ENCODE measurements at regions not wholly inside any gene's neighbourhood (a gene's known extent, or its start where the extent isn't known, plus 50 kb on each side); places are given as distances from the start of the nearest gene placed in this dataset.

DNA sequence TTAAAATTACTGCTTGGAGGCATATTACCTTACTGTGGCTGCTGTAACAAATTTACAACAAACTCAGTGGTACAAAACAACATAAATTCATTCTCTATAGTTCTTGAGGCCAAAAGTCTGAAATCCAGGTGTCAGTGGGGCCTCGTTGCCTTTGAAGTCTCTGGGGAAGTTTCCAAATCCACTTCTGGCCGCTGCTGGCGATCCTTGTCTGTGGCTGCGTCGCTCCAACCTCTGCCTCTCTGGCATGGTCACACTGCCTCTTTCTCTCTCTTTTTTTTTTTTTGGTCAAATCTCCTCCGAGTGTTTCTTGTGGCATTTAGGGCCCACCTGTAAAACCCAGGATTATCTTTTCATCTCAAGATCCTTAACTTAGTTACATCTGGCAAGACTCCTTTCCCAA lies 182.8 kb downstream of the ST6GAL2 start:
- TF ChIP-seq, protein P1, sequence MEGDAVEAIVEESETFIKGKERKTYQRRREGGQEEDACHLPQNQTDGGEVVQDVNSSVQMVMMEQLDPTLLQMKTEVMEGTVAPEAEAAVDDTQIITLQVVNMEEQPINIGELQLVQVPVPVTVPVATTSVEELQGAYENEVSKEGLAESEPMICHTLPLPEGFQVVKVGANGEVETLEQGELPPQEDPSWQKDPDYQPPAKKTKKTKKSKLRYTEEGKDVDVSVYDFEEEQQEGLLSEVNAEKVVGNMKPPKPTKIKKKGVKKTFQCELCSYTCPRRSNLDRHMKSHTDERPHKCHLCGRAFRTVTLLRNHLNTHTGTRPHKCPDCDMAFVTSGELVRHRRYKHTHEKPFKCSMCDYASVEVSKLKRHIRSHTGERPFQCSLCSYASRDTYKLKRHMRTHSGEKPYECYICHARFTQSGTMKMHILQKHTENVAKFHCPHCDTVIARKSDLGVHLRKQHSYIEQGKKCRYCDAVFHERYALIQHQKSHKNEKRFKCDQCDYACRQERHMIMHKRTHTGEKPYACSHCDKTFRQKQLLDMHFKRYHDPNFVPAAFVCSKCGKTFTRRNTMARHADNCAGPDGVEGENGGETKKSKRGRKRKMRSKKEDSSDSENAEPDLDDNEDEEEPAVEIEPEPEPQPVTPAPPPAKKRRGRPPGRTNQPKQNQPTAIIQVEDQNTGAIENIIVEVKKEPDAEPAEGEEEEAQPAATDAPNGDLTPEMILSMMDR (IDR thresholded peaks at IDR 0.05), result no peak
- no peak for TF ChIP-seq POLR2A (IDR thresholded peaks at IDR 0.05)
- Histone ChIP-seq H3K4me3 (no peak overlapping the region), H3K36me3 (no peaks in the 10 kb centered on the region), H3K27ac (no peak overlapping the region), H3K27me3 (no peaks in the 10 kb centered on the region), H3K9me3 (no peaks in the 10 kb centered on the region), H3K4me1 (peaks cover 0 to 5% (median 0%) of the 10 kb centered on the region in 3 donors)
- DNase-seq, result no peak
- WGBS, 2 donors, result 34 to 54% methylated on average over 6 of the region's 6 CpGs
- intact Hi-C loops (cut with DNase I), result no loop called here

GRCh38 chr2:106704798-106705197 lies 181.2 kb downstream of the ST6GAL2 start:
- intact Hi-C loops (cut with DNase I), result no loop called here
- Histone ChIP-seq H3K27me3 (no peaks in the 10 kb centered on the region), H3K4me1 (peaks cover 0 to 9% (median 0%) of the 10 kb centered on the region in 3 donors), H3K36me3 (no peaks in the 10 kb centered on the region), H3K4me3 (no peak overlapping the region), H3K9me3 (no peaks in the 10 kb centered on the region), H3K27ac (no peak overlapping the region)
- TF ChIP-seq POLR2A (IDR thresholded peaks at IDR 0.05), result no peak
- TF ChIP-seq, protein P1 (IDR thresholded peaks at IDR 0.05), result no peak
- DNase-seq, result no peak

- TF ChIP-seq POLR2A (IDR thresholded peaks at IDR 0.05), result no peak
- TF ChIP-seq, protein P1 (IDR thresholded peaks at IDR 0.05), result no peak
- Histone ChIP-seq H3K4me3 (no peak overlapping the region), H3K27ac (no peak overlapping the region), H3K27me3 (no peaks in the 10 kb centered on the region), H3K4me1 (peaks cover 0 to 9% (median 0%) of the 10 kb centered on the region in 3 donors), H3K9me3 (no peaks in the 10 kb centered on the region), H3K36me3 (no peaks in the 10 kb centered on the region)
- 24 to 71% methylated on average over 1 of the region's 1 CpG for WGBS, 2 donors
- intact Hi-C loops (cut with DNase I), result no loop called here
- DNase-seq, result no peak
These were observed 180.1 kb downstream of the ST6GAL2 start for GRCh38 chr2:106705877-106706276.

- H3K36me3 ChIP-seq, result no peaks in the 10 kb centered on the region
- H3K4me1 ChIP-seq, result peaks cover 0 to 9% (median 0%) of the 10 kb centered on the region in 3 donors
- H3K9me3 ChIP-seq, result no peaks in the 10 kb centered on the region
- TF ChIP-seq POLR2A (IDR thresholded peaks at IDR 0.05), result no peak
- TF ChIP-seq, protein P1 (IDR thresholded peaks at IDR 0.05), result no peak
- intact Hi-C loops (cut with DNase I), result no loop called here
- no peak for DNase-seq
- no peaks in the 10 kb centered on the region for H3K27me3 ChIP-seq
- H3K4me3 ChIP-seq, result no peak overlapping the region
- no peak overlapping the region for H3K27ac ChIP-seq
- WGBS, 2 donors, result 40% methylated on average over 2 of the region's 2 CpGs
These were observed 179.7 kb downstream of the ST6GAL2 start for GRCh38 chr2:106706283-106706682.

- no peaks in the 10 kb centered on the region for H3K27me3 ChIP-seq
- peaks cover 0 to 9% (median 0%) of the 10 kb centered on the region in 3 donors for H3K4me1 ChIP-seq
- intact Hi-C loops (cut with DNase I), result no loop called here
- WGBS, 2 donors, result 0% methylated on average over 1 of the region's 1 CpG
- H3K4me3 ChIP-seq, result no peak overlapping the region
- H3K36me3 ChIP-seq, result no peaks in the 10 kb centered on the region
- H3K9me3 ChIP-seq, result peaks cover 0 to 8% (median 0%) of the 10 kb centered on the region in 3 donors
- TF ChIP-seq POLR2A (IDR thresholded peaks at IDR 0.05), result no peak
- TF ChIP-seq, protein P1 (IDR thresholded peaks at IDR 0.05), result no peak
- H3K27ac ChIP-seq, result no peak overlapping the region
- no peak for DNase-seq
These were observed 177.8 kb downstream of the ST6GAL2 start for GRCh38 chr2:106708209-106708608.
